Hippocampal formation (tissue), 2 donors: ENCODE measurements at regions not wholly inside any gene's neighbourhood (a gene's known extent, or its start where the extent isn't known, plus 50 kb on each side); places are given as distances from the start of the nearest gene placed in this dataset.

Source experiments
- DNase-seq, 2 donors: peaks; one replicate each; lab custom pipeline; 2025; lab: John Stamatoyannopoulos, UW

GRCh38 chr16:26885674-26886073 is 181.1 kb upstream of the C16orf82 start:
- no peak for DNase-seq

DNA sequence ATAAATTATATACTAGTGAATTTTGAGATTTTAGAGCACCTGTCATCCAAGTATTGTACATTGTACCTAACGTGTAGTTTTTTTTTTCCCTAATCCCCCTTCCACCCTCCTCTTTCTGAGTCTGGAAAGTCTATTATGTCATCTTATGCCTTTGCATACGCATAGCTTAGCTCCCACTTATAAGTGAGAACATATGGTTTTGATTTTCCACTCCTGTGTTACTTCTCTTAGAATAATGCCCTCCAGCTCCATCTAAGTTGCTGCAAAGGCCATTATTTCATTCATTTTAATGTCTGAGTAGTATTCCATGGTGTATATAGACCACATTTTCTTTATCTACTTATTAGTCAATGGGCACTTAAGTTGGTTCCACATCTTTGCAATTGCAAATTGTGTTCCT is 177.0 kb upstream of the C16orf82 start:
- no peak for DNase-seq

DNA sequence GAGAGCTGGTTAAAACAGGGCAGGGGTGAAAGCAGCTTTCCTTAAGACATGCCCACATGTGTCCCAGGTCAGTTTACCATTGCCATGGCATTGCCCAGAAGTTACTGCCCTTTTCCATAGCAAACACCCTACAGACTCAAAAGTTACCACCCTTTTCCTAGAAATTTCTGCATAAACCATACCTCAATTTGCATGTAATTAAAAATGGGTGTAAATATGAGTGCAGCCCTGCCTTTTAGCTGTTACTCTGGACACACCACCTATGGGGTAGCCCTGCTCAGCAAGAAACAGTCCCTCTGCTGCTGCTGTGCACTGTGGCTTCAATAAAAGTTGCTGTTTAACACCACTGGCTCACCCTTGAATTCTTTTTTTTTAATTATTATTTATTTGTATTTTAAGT is 168.5 kb upstream of the C16orf82 start:
- DNase-seq, result no peak

DNA sequence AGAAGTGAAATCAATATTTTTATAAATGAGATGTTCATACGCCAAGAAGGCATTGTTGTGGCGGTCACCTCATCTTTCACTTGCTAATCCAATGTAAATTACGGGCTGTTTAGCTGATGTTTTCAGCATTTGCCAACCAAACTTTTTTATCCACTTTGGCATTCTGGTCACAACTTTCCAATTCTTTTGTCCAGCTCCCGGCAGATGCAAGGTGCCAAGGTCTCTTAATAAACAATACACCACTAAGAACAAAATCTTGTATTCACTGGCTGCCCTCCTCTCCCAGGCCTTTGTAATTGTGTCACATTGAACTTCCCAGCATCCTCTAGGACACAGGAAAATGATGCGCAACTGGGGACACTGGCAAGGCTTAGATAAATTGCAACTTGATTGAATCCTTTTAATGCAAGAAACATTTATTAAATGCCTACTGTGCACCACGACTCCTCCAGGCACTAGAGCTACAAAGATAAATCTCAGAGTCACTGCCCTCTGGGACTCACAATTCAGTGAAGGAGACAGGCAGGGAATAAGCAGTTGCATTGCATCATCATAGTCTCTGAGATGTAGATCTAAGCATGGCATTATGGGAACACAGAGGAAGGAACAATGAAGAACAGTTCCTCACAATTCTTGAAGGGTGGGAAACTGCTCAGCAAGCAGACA is 165.4 kb upstream of the C16orf82 start:
- DNase-seq, result no peak

GRCh38 chr16:26901983-26902382 is 164.7 kb upstream of the C16orf82 start:
- no peak for DNase-seq

- no peak for DNase-seq
These were observed 161.4 kb upstream of the C16orf82 start for GRCh38 chr16:26905336-26905735.

GRCh38 chr16:26909623-26910022 is 157.1 kb upstream of the C16orf82 start:
- DNase-seq, result no peak

- no peak for DNase-seq
These were observed 155.3 kb upstream of the C16orf82 start for GRCh38 chr16:26911436-26911835.

GRCh38 chr16:26913851-26914250 is 152.9 kb upstream of the C16orf82 start:
- peak in 1 of 2 donors; percentile 3 for DNase-seq

DNA sequence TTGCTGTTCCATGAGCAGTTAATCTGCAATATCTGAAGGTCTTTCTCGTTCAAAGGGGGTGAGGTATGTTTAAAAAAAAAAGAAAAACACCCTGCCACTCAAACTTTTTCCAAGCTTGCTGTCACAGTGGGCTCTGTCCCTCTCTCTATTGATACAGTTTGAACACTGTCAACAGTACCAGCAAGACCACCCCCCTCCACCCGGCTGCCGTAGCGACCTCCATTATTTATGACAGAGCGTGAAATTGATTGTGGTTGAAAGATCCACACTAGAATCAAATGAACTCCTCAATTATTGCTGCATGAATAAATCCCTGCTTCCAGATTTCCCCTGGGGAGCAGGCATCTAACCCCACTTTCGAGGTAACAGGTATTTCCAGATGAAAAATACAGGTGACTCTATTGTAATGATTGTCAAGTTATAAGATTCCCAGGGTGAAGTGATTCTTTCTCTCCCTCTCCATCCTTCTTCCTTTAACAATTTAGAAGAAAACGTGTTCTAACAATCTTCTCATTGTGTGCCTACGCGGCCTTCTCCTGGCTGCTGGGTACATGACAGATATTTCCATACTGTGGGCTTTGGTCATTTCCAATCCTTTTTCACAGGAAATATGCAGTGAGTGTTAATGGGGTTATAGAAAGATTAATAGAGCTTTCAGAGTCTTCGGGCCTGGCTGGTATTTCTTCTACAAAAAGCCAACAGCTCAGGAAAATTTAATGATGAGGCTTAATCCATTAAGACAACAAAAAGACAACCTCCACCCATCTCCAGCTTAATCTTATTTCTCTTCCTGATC is 135.7 kb upstream of the C16orf82 start:
- no peak for DNase-seq

- DNase-seq, result no peak
These were observed 116.1 kb upstream of the C16orf82 start for GRCh38 chr16:26950636-26951035.

DNA sequence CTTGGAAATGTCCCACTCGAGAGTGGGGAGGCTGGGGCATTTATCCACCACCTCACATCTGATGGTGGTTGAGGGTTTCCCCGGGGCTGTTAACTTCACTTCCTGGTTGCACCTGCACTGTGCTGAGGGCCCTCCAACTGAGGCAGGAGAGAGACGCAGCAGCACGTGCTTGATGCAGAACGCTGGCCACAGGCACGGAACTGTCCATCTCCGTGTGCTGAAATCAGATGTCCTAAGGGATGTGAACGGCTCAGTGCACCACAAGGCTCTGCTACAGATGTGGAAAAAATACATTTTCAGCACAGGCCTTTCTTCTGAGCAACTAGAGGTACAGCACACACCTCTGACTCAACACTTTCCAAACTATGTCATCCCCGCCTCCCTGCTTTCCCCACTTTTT is 114.8 kb upstream of the C16orf82 start:
- DNase-seq, result no peak

DNA sequence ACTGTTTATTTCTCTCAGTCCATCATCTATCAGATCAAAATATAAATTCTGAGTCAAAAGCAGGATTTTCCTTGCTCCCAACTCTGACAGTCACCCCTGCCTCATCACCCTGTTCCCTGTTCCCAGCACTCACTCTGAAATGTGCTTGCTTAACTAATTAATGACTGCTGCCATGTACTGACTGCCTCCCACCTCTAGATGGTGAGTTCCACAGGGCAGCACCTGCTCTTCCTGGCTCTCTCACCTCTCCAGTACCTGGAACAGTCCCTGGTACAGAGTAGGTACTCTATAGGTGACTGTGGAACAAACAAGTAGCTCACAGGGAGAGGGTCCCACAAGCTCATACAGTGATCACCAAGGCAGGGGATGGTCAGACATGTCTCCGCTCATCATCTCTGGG is 114.3 kb upstream of the C16orf82 start:
- no peak for DNase-seq

DNA sequence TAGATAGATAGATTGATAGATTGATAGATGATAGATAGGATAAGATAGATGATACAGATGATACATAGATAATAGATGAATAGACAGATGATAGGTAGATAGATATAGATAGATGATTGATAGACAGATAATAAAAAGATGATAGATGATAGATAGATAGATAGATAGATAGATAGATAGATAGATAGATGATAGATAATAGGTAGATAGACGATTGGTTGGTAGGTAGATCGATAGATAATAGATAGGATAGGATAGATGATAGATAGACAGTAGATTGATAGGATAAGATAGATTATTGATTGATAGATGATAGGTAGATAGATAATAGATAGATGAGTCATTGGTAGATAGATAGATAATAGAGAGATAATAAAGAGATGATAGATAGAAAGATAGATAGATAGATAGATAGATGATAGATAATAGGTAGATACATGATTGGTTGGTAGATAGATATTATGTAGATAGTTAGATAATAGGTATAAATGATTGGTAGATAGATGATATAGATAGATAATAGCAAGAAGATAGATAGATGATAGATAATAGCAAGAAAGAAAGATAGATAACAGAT is 109.4 kb upstream of the C16orf82 start:
- no peak for DNase-seq

DNA sequence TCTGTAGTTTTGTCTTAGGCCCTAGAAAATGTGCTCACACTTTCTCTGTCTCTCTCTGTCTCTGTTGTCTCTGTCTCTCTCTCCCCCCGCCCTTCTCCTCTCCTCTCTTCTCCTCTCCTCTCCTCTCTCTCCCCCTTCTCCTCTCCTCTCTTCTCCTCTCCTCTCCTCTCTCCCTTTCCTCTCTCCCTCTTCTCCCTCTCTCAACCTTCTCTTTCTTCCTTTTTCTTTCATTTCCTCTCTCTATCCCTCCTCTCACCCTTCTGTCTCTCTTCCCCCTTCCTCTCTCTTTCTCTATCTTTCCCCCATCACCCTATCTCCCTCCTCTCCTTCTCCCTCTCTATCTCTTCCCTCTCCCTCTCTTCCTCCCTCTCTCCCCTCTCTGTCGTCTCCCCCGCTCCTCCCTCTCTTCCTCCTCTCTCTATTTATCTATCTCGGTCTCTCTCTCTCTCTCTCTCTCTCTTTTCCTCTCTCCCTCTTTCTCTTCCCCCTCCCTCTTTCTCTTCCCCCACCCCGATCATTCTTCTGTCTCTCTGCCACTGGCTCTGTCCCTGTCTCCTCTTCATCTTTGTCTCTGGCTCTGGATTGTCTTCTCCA is 107.2 kb upstream of the C16orf82 start:
- no peak for DNase-seq

DNA sequence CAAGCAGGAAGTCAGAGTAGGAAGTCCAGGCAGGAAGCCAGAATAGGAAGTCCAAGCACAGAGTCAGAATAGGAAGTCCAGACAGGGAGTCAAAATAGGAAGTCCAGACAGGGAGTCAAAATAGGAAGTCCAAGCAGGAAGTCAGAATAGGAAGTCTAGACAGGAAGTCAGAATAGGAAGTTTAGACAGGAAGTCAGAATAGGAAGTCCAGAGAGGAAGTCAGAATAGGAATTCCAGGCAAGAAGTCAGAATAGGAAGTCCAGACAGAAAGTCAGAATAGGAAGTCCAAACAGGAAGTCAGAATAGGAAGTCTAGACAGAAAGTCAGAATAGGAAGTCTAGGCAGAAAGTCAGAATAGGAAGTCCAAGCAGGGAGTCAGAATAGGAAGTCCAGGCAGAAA is 105.3 kb upstream of the C16orf82 start:
- no peak for DNase-seq

GRCh38 chr16:26963109-26963508 is 103.6 kb upstream of the C16orf82 start:
- no peak for DNase-seq

GRCh38 chr16:26969589-26970231 is 97.0 kb upstream of the C16orf82 start:
- DNase-seq, result no peak

GRCh38 chr16:26970292-26970691 is 96.4 kb upstream of the C16orf82 start:
- no peak for DNase-seq

DNA sequence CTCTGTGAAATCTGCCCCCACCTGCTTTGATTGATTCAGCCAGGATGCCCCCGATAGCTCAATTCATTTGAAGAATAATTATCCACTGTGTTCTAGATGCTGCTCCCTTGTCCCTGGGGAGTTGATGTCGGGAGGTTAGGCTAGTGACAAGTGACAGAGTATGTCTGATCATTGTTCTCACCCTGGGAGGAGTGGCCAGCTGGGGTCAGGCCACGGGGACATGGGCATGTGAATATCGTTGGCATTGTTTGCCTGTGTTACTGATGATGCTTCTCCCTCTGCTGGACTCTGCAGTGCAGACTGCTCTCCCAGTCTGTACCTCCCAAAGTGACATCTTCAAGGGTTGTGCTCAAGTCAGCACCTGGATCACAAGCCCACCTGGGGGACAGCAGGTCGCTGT is 89.9 kb upstream of the C16orf82 start:
- DNase-seq, result no peak

DNA sequence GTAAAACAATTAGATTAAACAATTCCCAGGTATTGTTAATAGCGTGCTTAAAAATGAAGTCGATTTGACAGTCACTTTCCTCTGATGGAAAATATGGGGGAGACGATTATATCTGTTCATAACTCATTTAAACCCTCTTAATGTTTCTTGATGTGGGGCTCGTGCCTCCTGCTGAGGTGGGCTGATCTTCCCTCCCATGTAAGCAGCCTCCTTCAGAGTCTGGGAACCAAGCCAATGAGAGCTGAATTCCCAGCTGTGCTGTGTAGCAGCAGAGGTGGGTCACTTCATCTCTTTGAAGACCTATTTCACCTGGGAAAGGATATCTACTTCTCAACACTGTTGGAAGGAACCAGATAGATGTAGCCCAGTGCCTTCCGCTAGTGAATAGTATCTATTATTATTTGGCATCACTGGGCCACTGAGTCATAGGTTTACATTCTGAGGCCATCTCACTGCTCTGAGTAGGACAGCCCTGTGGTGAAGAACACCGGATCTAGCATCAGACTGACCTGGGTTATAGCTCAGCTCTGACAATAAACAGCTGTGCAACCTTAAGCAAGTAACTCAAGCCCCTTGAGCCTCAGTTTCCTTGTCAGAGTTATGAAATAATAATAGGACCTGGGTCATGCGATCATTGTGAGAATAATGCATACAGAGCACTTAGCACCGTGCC is 85.3 kb upstream of the C16orf82 start:
- no peak for DNase-seq

DNA sequence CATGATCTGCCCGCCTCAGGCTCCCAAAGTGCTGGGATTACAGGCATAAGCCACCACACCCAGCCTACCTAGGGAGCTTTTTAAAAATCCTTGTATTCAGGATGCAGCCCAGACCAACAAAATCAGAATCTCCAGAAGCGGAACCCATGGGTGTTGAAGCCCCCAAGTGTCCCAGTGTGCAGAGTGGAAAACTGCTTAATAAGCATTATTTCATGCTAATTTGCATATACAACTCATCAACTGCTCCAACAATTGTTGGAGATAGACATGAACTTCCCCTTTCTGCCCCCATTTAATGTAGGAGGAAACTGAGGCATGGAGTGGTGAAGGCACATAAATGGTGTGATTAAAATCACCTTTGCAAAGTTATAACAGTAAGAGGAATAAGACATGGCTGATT is 84.3 kb upstream of the C16orf82 start:
- DNase-seq, result no peak
